Cardiac fibroblast (primary cell): ENCODE measurements at regions not wholly inside any gene's neighbourhood (a gene's known extent, or its start where the extent isn't known, plus 50 kb on each side); places are given as distances from the start of the nearest gene placed in this dataset.

ENCODE experiments used
- DNase-seq, 2 donors: peaks; one replicate each; pipeline versions ENCODE4 v3.0.0 to v3.0.0-alpha.2; 2010; ENCODE audit warnings: low read depth in 2 of 2
- H3K4me3 ChIP-seq, 2 donors: replicated peaks in 1 of 2; 1 replicate in 1 of 2; 2 replicates in 1 of 2; pipeline ENCODE4 v1.5.1; 2011; ENCODE audit warnings: low read depth in 2 of 2, low read length in 2 of 2, mild to moderate bottlenecking in 2 of 2, moderate library complexity in 1 of 2
- CTCF ChIP-seq: IDR thresholded peaks from one replicate; pipeline ENCODE4 v1.5.1; 2011; ENCODE audit warnings: low read depth, mild to moderate bottlenecking, low read length, inconsistent platforms

- DNase-seq: no peak
- no peak for TF ChIP-seq CTCF
- no peak overlapping the region for H3K4me3 ChIP-seq
These were observed 986.5 kb upstream of the WWC1 start for GRCh38 chr5:167304834-167305469.

GRCh38 chr5:167305591-167306213 is 985.7 kb upstream of the WWC1 start:
- H3K4me3 ChIP-seq: no peak overlapping the region
- TF ChIP-seq CTCF: no peak
- no peak for DNase-seq

- no peak for TF ChIP-seq CTCF
- DNase-seq: no peak
- no peak overlapping the region for H3K4me3 ChIP-seq
These were observed 984.4 kb upstream of the WWC1 start for GRCh38 chr5:167307042-167307441.

- H3K4me3 ChIP-seq: no peak overlapping the region
- DNase-seq: no peak
- no peak for TF ChIP-seq CTCF
These were observed 983.0 kb upstream of the WWC1 start for GRCh38 chr5:167308466-167308865.

GRCh38 chr5:167309941-167310517 is 981.4 kb upstream of the WWC1 start:
- no peak for DNase-seq
- TF ChIP-seq CTCF: no peak
- H3K4me3 ChIP-seq: no peak overlapping the region

GRCh38 chr5:167311340-167311739 is 980.1 kb upstream of the WWC1 start:
- no peak overlapping the region for H3K4me3 ChIP-seq
- no peak for DNase-seq
- no peak for TF ChIP-seq CTCF
